IPS DF 6.9 (cell line): ENCODE measurements at regions not wholly inside any gene's neighbourhood (a gene's known extent, or its start where the extent isn't known, plus 50 kb on each side); places are given as distances from the start of the nearest gene placed in this dataset.
"Not testable (repeated sequence)": the region's sequence is repeated elsewhere in the genome, so short reads cannot be mapped to it uniquely, and the experiment has no call there.

Experiments used
- DNase-seq: peaks from one replicate; pipeline ENCODE4 v3.0.0-alpha.2; 2013; ENCODE audit warnings: low read depth, low spot score
- H3K27ac ChIP-seq: one replicate; pipeline ENCODE4 v1.5.1; 2013; ENCODE audit warnings: low read length, control low read depth
- H3K27me3 ChIP-seq: 2 replicates; pipeline ENCODE4 v1.6.1; 2013; ENCODE audit warnings: mild to moderate bottlenecking, low read length; ENCODE audit not compliant: control insufficient read depth, insufficient read depth
- H3K36me3 ChIP-seq: 2 replicates; pipeline ENCODE4 v1.6.1; 2013; ENCODE audit warnings: low read length; ENCODE audit not compliant: control insufficient read depth, insufficient read depth
- H3K4me1 ChIP-seq: 2 replicates; pipeline ENCODE4 v1.6.1; 2013; ENCODE audit warnings: low read length; ENCODE audit not compliant: control insufficient read depth, insufficient read depth
- H3K4me3 ChIP-seq: 2 replicates; pipeline ENCODE4 v1.5.1; 2013; ENCODE audit warnings: mild to moderate bottlenecking, low read length
- H3K9me3 ChIP-seq: 2 replicates; pipeline ENCODE4 v1.6.1; 2013; ENCODE audit warnings: low read length, inconsistent platforms; ENCODE audit not compliant: control insufficient read depth, insufficient read depth
- WGBS: extraction: QIAGEN DNeasy Blood & Tissue Kit; methylation state at CpG from one replicate; pipeline ENCODE4 v1.1.7; 2013; ENCODE audit warnings: mixed read lengths, missing lambda C conversion rate; ENCODE audit not compliant: insufficient read length, insufficient coverage; 5-methylcytosine and 5-hydroxymethylcytosine counted together

DNA sequence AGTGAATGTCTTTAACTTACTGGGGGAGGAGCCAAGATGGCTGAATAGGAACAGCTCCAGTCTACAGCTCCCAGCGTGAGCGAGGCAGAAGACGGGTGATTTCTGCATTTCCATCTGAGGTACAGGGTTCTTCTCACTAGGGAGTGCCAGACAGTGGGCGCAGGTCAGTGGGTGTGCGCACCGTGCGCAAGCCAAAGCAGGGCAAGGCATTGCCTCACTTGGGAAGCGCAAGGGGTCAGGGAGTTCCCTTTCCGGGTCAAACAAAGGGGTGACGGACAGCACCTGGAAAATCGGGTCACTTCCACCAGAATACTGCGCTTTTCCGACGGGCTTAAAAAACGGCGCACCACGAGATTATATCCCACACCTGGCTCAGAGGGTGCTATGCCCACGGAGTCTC lies 187.3 kb downstream of the CHIC2 start:
- not testable (repeated sequence) for H3K36me3 ChIP-seq, H3K9me3 ChIP-seq, H3K4me3 ChIP-seq, H3K27ac ChIP-seq, H3K27me3 ChIP-seq, DNase-seq, H3K4me1 ChIP-seq
- no CpG with 5 or more reads among the region's 18 CpGs for WGBS

DNA sequence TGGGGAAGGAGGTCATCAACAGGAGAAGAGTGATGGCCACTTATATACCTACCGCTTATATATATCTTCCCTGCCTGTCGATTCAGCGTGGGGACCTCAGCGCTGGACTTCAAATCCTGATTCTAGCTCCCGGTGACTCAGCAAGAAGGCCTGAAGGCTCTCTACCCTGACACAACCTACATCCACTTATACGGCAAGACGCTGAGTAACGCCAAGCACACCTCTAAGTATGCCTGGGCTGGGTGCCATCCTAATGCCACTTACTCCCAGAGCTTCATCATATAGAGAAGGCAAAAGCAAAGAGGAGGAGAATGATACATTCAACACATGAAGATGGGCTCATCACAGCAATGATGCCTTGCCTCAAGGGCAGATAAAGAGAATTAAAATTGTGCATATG lies 198.3 kb downstream of the CHIC2 start:
- Histone ChIP-seq H3K4me3 (no peak overlapping the region), H3K27ac (no peak overlapping the region), H3K27me3 (no peaks in the 10 kb centered on the region), H3K36me3 (no peaks in the 10 kb centered on the region), H3K4me1 (no peaks in the 10 kb centered on the region), H3K9me3 (no peaks in the 10 kb centered on the region)
- WGBS: no CpG with 5 or more reads among the region's 8 CpGs
- no peak for DNase-seq

DNA sequence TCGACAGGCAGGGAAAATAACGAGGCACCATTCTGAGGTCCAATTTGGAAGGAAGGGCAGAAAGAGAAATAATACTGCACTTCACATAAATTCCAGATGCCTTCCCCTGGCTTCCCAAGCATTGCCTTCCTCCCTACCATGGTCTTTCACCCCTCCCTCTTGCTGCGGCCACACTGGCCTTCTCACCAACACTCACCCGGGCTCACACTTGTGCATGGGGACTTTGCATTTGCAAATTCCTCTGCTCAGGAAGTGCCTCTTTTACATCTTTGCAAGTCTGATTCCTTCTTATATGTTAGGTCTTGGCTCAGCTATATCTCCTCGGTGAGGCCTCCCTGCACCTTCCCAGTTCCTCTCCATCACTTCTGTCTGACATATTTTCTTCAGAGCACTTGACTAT lies 199.4 kb downstream of the CHIC2 start:
- H3K36me3 ChIP-seq: no peaks in the 10 kb centered on the region
- H3K9me3 ChIP-seq: no peaks in the 10 kb centered on the region
- H3K27me3 ChIP-seq: no peaks in the 10 kb centered on the region
- H3K4me3 ChIP-seq: no peak overlapping the region
- H3K27ac ChIP-seq: no peak overlapping the region
- no CpG with 5 or more reads among the region's 5 CpGs for WGBS
- H3K4me1 ChIP-seq: no peaks in the 10 kb centered on the region
- DNase-seq: no peak

DNA sequence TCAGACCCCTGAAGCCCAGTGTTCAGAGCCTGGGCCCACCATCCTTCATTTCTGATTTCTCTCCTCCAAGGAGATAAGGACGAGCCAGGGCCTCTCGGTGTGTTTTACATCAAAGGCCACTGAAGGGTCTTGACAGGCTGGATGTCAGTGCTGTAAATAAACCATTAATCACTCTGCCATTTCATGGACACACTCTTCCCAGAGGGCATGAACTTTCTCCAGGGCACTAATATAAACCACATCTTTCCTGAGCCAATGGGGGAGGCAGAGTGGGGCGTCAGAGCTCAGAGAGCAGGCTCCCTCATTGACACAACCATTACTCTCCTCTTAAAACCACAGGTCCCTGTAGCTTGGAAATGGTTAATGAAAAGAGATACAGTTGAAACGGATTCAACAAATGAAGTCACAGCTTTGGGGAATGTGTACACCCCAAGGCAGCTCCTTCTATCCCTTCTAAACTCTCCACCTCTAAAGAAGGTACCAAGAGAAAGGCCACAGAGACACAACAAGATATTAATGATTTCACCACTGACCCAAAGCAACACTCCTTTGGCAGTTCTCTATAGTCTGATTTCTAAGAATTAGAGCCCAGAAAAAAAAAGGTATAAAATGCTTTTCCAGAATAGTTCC lies 200.6 kb downstream of the CHIC2 start:
- no peaks in the 10 kb centered on the region for H3K36me3 ChIP-seq
- no CpG with 5 or more reads among the region's 4 CpGs for WGBS
- H3K9me3 ChIP-seq: no peaks in the 10 kb centered on the region
- H3K27ac ChIP-seq: no peak overlapping the region
- no peaks in the 10 kb centered on the region for H3K4me1 ChIP-seq
- no peaks in the 10 kb centered on the region for H3K27me3 ChIP-seq
- no peak overlapping the region for H3K4me3 ChIP-seq
- DNase-seq: no peak

DNA sequence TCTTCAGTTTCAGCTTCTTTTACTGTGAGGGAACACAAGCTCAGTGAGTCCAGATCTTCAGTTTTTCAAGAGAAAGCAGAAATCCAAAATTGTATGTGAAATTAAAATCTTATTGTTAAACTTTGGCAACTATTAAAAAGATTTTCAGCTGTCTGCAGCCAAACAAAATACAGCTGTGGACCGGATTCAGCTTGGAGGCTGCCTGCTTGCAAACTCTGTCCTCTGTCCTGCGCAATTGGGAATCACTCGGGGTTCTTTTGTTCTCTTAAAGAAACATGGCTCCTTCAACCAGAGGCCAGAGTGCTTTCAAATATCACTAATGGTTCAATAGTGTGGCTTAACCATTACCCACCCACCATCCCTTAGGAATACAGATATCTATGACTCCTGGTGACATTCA lies 201.2 kb downstream of the CHIC2 start:
- no peak for DNase-seq
- Histone ChIP-seq H3K36me3 (no peaks in the 10 kb centered on the region), H3K9me3 (no peaks in the 10 kb centered on the region), H3K27me3 (no peaks in the 10 kb centered on the region), H3K4me3 (no peak overlapping the region), H3K27ac (no peak overlapping the region), H3K4me1 (no peaks in the 10 kb centered on the region)
- WGBS: no CpG with 5 or more reads among the region's 3 CpGs

DNA sequence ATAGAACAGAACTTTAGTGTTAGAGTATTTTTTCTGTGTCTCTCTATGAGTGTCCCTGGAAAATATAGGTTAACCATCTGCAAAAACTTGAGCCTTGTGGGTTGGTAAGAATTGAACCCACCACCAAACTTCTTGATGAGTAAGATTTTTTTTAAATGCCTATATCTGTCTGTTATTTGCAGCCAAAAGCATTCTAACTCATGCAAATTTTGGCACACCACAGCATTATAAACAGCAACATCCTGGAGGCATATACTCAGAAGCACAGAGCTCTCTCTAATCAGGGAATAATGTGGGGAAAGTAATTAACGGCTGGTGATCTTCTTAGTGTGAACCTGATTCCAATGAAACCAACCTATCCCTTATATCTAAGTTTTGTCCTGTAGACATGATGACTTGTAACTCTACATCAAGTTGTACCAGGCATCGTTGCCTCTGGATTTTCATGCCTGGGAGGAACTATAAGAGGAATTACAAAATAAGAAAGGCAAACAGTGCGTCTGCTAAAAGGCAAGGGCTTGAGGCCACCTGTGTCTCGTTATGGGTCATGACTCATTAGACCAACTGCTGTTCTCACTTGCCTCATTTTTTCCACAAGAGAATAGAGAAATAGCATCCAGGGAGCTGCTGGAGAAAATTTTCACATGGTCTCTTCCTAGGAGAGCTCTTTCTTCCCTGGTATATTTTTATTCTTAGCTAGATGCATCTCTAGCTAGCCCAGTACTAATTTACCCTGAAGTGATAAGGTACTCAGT lies 202.4 kb downstream of the CHIC2 start:
- WGBS: no CpG with 5 or more reads among the region's 4 CpGs
- H3K4me1 ChIP-seq: no peaks in the 10 kb centered on the region
- no peaks in the 10 kb centered on the region for H3K36me3 ChIP-seq
- H3K27me3 ChIP-seq: no peaks in the 10 kb centered on the region
- no peak overlapping the region for H3K27ac ChIP-seq
- H3K4me3 ChIP-seq: no peak overlapping the region
- H3K9me3 ChIP-seq: no peaks in the 10 kb centered on the region
- no peak for DNase-seq

DNA sequence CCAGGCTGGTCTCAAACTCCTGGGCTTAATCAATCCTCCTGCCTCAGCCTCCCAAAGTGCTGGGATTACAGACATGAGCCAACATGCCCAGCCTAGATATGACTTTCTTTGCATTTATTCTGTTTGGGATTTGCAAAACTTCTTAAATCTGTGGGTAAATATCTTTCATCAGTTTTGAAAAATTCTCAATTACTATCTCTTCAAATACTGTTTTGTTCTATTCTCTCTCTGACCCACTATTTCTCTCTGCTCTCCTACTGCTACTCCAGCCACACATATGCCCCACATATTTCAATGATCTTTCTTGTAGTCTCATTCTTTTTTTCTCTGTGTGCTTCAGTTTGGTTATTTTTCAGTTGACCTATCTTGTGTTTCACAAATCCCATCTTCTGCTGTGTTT lies 205.1 kb downstream of the CHIC2 start:
- Histone ChIP-seq H3K4me3 (no peak overlapping the region), H3K36me3 (no peaks in the 10 kb centered on the region)

DNA sequence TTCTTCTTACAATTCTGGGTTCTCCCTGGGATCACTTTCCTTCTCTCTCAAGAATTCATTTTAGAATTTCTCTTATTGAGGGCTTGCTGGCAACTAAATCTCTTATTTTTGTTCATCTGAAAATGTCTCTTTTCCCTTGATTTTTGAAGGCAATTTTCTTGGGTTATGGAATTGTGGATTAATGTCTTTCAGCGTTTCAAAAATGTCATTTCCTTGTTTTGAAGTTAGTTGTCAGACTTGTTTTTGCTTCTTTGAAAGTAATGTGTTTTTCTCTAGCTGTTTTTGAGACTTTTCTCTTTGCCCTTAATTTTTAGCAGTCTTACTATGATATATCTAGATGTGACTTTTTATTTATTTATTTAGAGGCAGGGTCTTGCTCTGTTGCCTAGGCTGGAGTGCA lies 205.7 kb downstream of the CHIC2 start:
- Histone ChIP-seq H3K4me1 (no peaks in the 10 kb centered on the region), H3K9me3 (no peaks in the 10 kb centered on the region), H3K36me3 (no peaks in the 10 kb centered on the region), H3K4me3 (no peak overlapping the region), H3K27ac (no peak overlapping the region), H3K27me3 (no peaks in the 10 kb centered on the region)
- no CpG with 5 or more reads among the region's 1 CpG for WGBS
- no peak for DNase-seq

More for the DNA sequence above, 205.1 kb downstream of the CHIC2 start:
- Histone ChIP-seq H3K4me1 (no peaks in the 10 kb centered on the region), H3K27ac (no peak overlapping the region), H3K27me3 (no peaks in the 10 kb centered on the region), H3K9me3 (no peaks in the 10 kb centered on the region)
- DNase-seq: no peak

DNA sequence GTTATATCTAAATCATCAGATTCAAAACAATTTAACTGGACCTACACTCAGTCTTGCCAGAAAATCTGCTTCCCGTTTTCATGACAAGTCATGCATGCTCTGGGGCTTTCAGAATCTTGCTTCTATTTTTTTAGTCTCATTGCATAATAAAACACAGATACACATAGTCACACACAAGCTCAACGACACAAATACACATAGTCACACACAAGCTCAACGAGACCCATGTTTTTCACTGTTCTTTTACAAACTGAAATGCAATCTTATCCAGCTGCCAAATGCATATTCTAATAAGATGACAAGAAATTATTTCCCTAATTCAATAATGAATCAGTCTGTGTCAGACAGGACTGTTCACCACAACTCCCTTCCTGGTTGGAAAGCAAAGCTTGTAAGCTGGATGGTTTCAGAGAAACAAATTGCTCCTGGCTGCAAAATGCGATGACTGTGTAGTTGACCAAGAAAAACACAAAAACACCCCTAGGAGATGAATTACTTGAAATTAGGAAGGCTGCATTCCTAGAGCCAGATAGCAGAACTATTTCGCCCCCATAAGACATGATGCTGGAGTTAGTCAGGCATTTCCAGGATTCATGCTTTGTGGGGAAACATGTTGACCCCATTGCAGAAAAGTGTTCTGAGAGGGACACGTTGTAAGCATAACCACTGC lies 208.7 kb downstream of the CHIC2 start:
- no peaks in the 10 kb centered on the region for H3K36me3 ChIP-seq
- peaks cover 1% of the 10 kb centered on the region; the same call in 1 of the 2 replicates for H3K4me1 ChIP-seq
- H3K27me3 ChIP-seq: no peaks in the 10 kb centered on the region
- WGBS: no CpG with 5 or more reads among the region's 6 CpGs
- no peak overlapping the region for H3K4me3 ChIP-seq
- H3K9me3 ChIP-seq: no peaks in the 10 kb centered on the region
- H3K27ac ChIP-seq: no peak overlapping the region
- DNase-seq: no peak

DNA sequence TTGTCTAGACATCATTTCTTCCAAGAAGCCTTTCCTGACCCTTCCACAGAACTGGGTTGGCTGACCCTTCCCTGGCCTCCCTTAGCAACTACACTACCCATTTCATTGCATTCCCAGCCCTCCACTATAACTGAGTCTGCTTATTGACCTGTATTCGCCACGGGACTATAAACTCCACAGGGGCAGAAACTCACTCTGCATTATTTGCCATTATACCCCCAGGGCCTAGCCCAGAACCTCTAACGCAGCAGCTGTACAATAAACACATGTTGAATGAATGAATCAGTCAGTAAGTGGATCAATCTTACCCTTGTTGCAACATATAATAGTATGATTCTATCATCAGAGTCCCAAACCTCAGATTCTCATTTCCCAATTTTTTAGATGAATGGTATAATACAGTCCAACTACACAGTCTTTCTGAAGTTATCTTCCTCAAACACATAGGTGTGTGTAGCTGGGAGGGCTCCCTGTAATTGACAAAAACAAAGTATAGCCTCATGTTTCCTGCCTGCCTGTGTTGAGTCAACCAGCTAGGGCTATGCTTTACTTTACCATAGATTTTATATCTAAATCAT lies 209.3 kb downstream of the CHIC2 start:
- DNase-seq: no peak
- Histone ChIP-seq H3K9me3 (no peaks in the 10 kb centered on the region), H3K4me1 (peaks cover 1% of the 10 kb centered on the region; the same call in 1 of the 2 replicates), H3K36me3 (no peaks in the 10 kb centered on the region), H3K4me3 (no peak overlapping the region), H3K27me3 (no peaks in the 10 kb centered on the region), H3K27ac (no peak overlapping the region)
- no CpG with 5 or more reads among the region's 3 CpGs for WGBS
